ENCODE measurements at regions not wholly inside any gene's neighbourhood (a gene's known extent, or its start where the extent isn't known, plus 50 kb on each side); places are given as distances from the start of the nearest gene placed in this dataset.

- no peak for DNase-seq
- 81 to 87% methylated on average over 1 of the region's 1 CpG for WGBS, 2 experiments (ENCODE audit: low coverage in 1 of 2, low lambda C conversion rate in 2 of 2, missing lambda C conversion rate in 2 of 2)
- Histone ChIP-seq H3K9me3 (ENCODE audit: low read depth) (no peaks in the 10 kb centered on the region), H3K9ac (no peak overlapping the region), H3K4me1 (ENCODE audit: insufficient read depth) (no peaks in the 10 kb centered on the region), H4K20me1 (ENCODE audit: insufficient read depth) (no peaks in the 10 kb centered on the region), H3K27ac (no peak overlapping the region), H3K27me3 (replicated peaks; ENCODE audit: insufficient read depth) (peaks cover 4% of the 10 kb centered on the region; the same call in 1 of the 2 replicates), H2AFZ (no peak overlapping the region), H3K4me3 (no peak overlapping the region), H3F3A (ENCODE audit: insufficient read depth) (no peaks in the 10 kb centered on the region), H3K79me2 (ENCODE audit: insufficient read depth) (no peaks in the 10 kb centered on the region), H3K9me2 (ENCODE audit: insufficient read depth) (no peaks in the 10 kb centered on the region), H3K36me3 (ENCODE audit: low read depth) (no peaks in the 10 kb centered on the region), H3K4me2 (ENCODE audit: unreplicated experiment) (no peak overlapping the region)
- in situ Hi-C loops (cut with MboI): no loop called here
- TF ChIP-seq EZH2 (IDR thresholded peaks at IDR 0.05; ENCODE audit: insufficient read depth, poor library complexity, severe bottlenecking) (no peak), EZH2phosphoT487 (IDR thresholded peaks at IDR 0.05; ENCODE audit: insufficient read depth, low read depth) (no peak)
Observed at GRCh38 chr14:36083317-36083716, 93.2 kb downstream of the PTCSC3 start.

GRCh38 chr14:36078080-36078479 lies 98.4 kb downstream of the PTCSC3 start:
- Histone ChIP-seq H4K20me1 (ENCODE audit: insufficient read depth) (no peaks in the 10 kb centered on the region), H3K36me3 (ENCODE audit: low read depth) (no peaks in the 10 kb centered on the region), H3K4me1 (ENCODE audit: insufficient read depth) (no peaks in the 10 kb centered on the region), H3K9ac (no peak overlapping the region), H3K79me2 (ENCODE audit: insufficient read depth) (no peaks in the 10 kb centered on the region), H3K9me3 (ENCODE audit: low read depth) (no peaks in the 10 kb centered on the region), H3K4me3 (no peak overlapping the region), H2AFZ (no peak overlapping the region), H3K27me3 (replicated peaks; ENCODE audit: insufficient read depth) (peaks cover 4% of the 10 kb centered on the region; the same call in 1 of the 2 replicates), H3K4me2 (ENCODE audit: unreplicated experiment) (no peak overlapping the region), H3F3A (ENCODE audit: insufficient read depth) (no peaks in the 10 kb centered on the region), H3K27ac (no peak overlapping the region), H3K9me2 (ENCODE audit: insufficient read depth) (no peaks in the 10 kb centered on the region)
- no peak for DNase-seq
- TF ChIP-seq EZH2 (IDR thresholded peaks at IDR 0.05; ENCODE audit: insufficient read depth, poor library complexity, severe bottlenecking): no peak
- no peak for TF ChIP-seq EZH2phosphoT487 (IDR thresholded peaks at IDR 0.05; ENCODE audit: insufficient read depth, low read depth)
- in situ Hi-C loops (cut with MboI): loop anchor here (10.0 kb wide), 1 partner anchor 297 kb away; no protein-coding TSS in a partner anchor

DNA sequence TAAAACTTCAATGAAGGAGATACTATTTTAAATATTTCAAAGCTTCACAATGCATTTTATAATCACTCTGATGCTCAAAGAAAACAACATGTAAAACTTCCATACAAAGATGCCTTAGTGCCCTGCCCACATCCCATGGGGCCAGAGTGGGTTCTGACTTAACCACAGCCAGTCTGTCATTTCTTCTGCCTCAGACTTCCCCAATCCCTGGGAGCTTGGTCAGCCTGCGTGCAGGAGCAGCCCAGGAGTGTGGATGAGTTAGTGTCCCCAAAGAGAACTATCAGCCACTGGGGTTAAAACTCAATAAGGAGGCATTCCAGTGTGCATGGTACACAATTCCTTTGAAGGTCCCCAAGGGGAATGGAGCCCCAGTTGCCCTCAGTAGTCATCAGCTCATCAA lies 100.3 kb downstream of the PTCSC3 start:
- Histone ChIP-seq H3K27ac (no peak overlapping the region), H3K27me3 (replicated peaks; ENCODE audit: insufficient read depth) (no peaks in the 10 kb centered on the region), H3K36me3 (ENCODE audit: low read depth) (no peaks in the 10 kb centered on the region), H3K4me1 (ENCODE audit: insufficient read depth) (no peaks in the 10 kb centered on the region), H4K20me1 (ENCODE audit: insufficient read depth) (no peaks in the 10 kb centered on the region), H3K4me2 (ENCODE audit: unreplicated experiment) (no peak overlapping the region), H3K4me3 (no peak overlapping the region), H3K9me2 (ENCODE audit: insufficient read depth) (no peaks in the 10 kb centered on the region), H2AFZ (no peak overlapping the region), H3K79me2 (ENCODE audit: insufficient read depth) (no peaks in the 10 kb centered on the region), H3K9ac (no peak overlapping the region), H3K9me3 (ENCODE audit: low read depth) (no peaks in the 10 kb centered on the region), H3F3A (ENCODE audit: insufficient read depth) (no peaks in the 10 kb centered on the region)
- no peak for TF ChIP-seq EZH2 (IDR thresholded peaks at IDR 0.05; ENCODE audit: insufficient read depth, poor library complexity, severe bottlenecking)
- no peak for TF ChIP-seq EZH2phosphoT487 (IDR thresholded peaks at IDR 0.05; ENCODE audit: insufficient read depth, low read depth)
- in situ Hi-C loops (cut with MboI): loop anchor here (10.0 kb wide), 1 partner anchor 299 kb away; no protein-coding TSS in a partner anchor
- DNase-seq: no peak
- 76 to 89% methylated on average over 1 of the region's 1 CpG for WGBS, 2 experiments (ENCODE audit: low coverage in 1 of 2, low lambda C conversion rate in 2 of 2, missing lambda C conversion rate in 2 of 2)

GRCh38 chr14:36075203-36075602 lies 101.3 kb downstream of the PTCSC3 start:
- Histone ChIP-seq H3K36me3 (ENCODE audit: low read depth) (no peaks in the 10 kb centered on the region), H3F3A (ENCODE audit: insufficient read depth) (no peaks in the 10 kb centered on the region), H3K9me3 (ENCODE audit: low read depth) (no peaks in the 10 kb centered on the region), H3K27me3 (replicated peaks; ENCODE audit: insufficient read depth) (no peaks in the 10 kb centered on the region), H2AFZ (no peak overlapping the region), H3K9ac (no peak overlapping the region), H3K9me2 (ENCODE audit: insufficient read depth) (no peaks in the 10 kb centered on the region), H3K4me2 (ENCODE audit: unreplicated experiment) (no peak overlapping the region), H3K4me1 (ENCODE audit: insufficient read depth) (no peaks in the 10 kb centered on the region), H3K4me3 (no peak overlapping the region), H4K20me1 (ENCODE audit: insufficient read depth) (no peaks in the 10 kb centered on the region), H3K27ac (no peak overlapping the region), H3K79me2 (ENCODE audit: insufficient read depth) (no peaks in the 10 kb centered on the region)
- DNase-seq: no peak
- TF ChIP-seq EZH2 (IDR thresholded peaks at IDR 0.05; ENCODE audit: insufficient read depth, poor library complexity, severe bottlenecking) (no peak), EZH2phosphoT487 (IDR thresholded peaks at IDR 0.05; ENCODE audit: insufficient read depth, low read depth) (no peak)
- in situ Hi-C loops (cut with MboI): loop anchor here (10.0 kb wide), 1 partner anchor 300 kb away; no protein-coding TSS in a partner anchor
- WGBS, 2 experiments (ENCODE audit: low coverage in 1 of 2, low lambda C conversion rate in 2 of 2, missing lambda C conversion rate in 2 of 2): 63 to 71% methylated on average over 7 of the region's 7 CpGs

- no peak overlapping the region for H3K4me2 ChIP-seq (ENCODE audit: unreplicated experiment)
- no peaks in the 10 kb centered on the region for H3K9me2 ChIP-seq (ENCODE audit: insufficient read depth)
- H3K79me2 ChIP-seq (ENCODE audit: insufficient read depth): no peaks in the 10 kb centered on the region
- H3K4me3 ChIP-seq: no peak overlapping the region
- H3F3A ChIP-seq (ENCODE audit: insufficient read depth): no peaks in the 10 kb centered on the region
- 0 out of 2 replicates have a peak, but pooled peaks cover 4% of the 10 kb centered on the region for H3K27me3 ChIP-seq (replicated peaks; ENCODE audit: insufficient read depth)
- H3K27ac ChIP-seq: no peak overlapping the region
- H4K20me1 ChIP-seq (ENCODE audit: insufficient read depth): no peaks in the 10 kb centered on the region
- no peak overlapping the region for H3K9ac ChIP-seq
- H3K9me3 ChIP-seq (ENCODE audit: low read depth): no peaks in the 10 kb centered on the region
- H3K4me1 ChIP-seq (ENCODE audit: insufficient read depth): peaks cover 14% of the 10 kb centered on the region
- DNase-seq: no peak
- in situ Hi-C loops (cut with MboI): loop anchor here (10.0 kb wide), 1 partner anchor 304 kb away; no protein-coding TSS in a partner anchor
- no peak overlapping the region for H2AFZ ChIP-seq
- 58 to 59% methylated on average over 4 of the region's 4 CpGs for WGBS, 2 experiments (ENCODE audit: low coverage in 1 of 2, low lambda C conversion rate in 2 of 2, missing lambda C conversion rate in 2 of 2)
- TF ChIP-seq EZH2phosphoT487 (IDR thresholded peaks at IDR 0.05; ENCODE audit: insufficient read depth, low read depth): no peak
- no peaks in the 10 kb centered on the region for H3K36me3 ChIP-seq (ENCODE audit: low read depth)
Observed at GRCh38 chr14:36070720-36071043, 105.8 kb downstream of the PTCSC3 start.

All from GM23248 (cell line).